Hematopoietic multipotent progenitor cell treated with erythropoietin and hydrocortisone succinate and interleukin-3 and kit ligand, for 8 days (in vitro differentiated cells): ENCODE measurements at regions not wholly inside any gene's neighbourhood (a gene's known extent, or its start where the extent isn't known, plus 50 kb on each side); places are given as distances from the start of the nearest gene placed in this dataset.
"Not testable (repeated sequence)": the region's sequence is repeated elsewhere in the genome, so short reads cannot be mapped to it uniquely, and the experiment has no call there.

Experiments
- DNase-seq: peaks from one replicate; pipeline ENCODE4 v3.0.0-alpha.2; 2015

- DNase-seq = no peak
Measured at GRCh38 chr2:109669731-109670130, 55.6 kb downstream of the SOWAHC start.

GRCh38 chr2:109670556-109671411 lies 56.6 kb downstream of the SOWAHC start:
- no peak for DNase-seq

GRCh38 chr2:109674894-109675534 lies 60.9 kb downstream of the SOWAHC start:
- no peak for DNase-seq

GRCh38 chr2:109675666-109676345 lies 61.6 kb downstream of the SOWAHC start:
- no peak for DNase-seq

- no peak for DNase-seq
Measured at GRCh38 chr2:109676346-109676902, 62.3 kb downstream of the SOWAHC start.

GRCh38 chr2:109677121-109677731 lies 63.1 kb downstream of the SOWAHC start:
- DNase-seq = not testable (repeated sequence)

GRCh38 chr2:109677835-109678580 lies 63.8 kb downstream of the SOWAHC start:
- no peak for DNase-seq

GRCh38 chr2:109678724-109679201 lies 64.6 kb downstream of the SOWAHC start:
- not testable (repeated sequence) for DNase-seq

- no peak for DNase-seq
Measured at GRCh38 chr2:109679225-109679624, 65.1 kb downstream of the SOWAHC start.

- no peak for DNase-seq
Measured at GRCh38 chr2:109679626-109680025, 65.5 kb downstream of the SOWAHC start.

GRCh38 chr2:109680523-109681297 lies 66.5 kb downstream of the SOWAHC start:
- no peak for DNase-seq

- DNase-seq = no peak
Measured at GRCh38 chr2:109681633-109682380, 67.6 kb downstream of the SOWAHC start.

GRCh38 chr2:109683452-109683851 lies 69.3 kb downstream of the SOWAHC start:
- no peak for DNase-seq

- DNase-seq = no peak
Measured at GRCh38 chr2:109685453-109685852, 71.3 kb downstream of the SOWAHC start.

- no peak for DNase-seq
Measured at GRCh38 chr2:109686921-109687320, 72.8 kb downstream of the SOWAHC start.

- DNase-seq = no peak
Measured at GRCh38 chr2:109689182-109689930, 75.2 kb downstream of the SOWAHC start.

- no peak for DNase-seq
Measured at GRCh38 chr2:109689973-109690372, 75.8 kb downstream of the SOWAHC start.

- DNase-seq = no peak
Measured at GRCh38 chr2:109690457-109690821, 76.3 kb downstream of the SOWAHC start.

- DNase-seq = no peak
Measured at GRCh38 chr2:109690822-109691541, 76.8 kb downstream of the SOWAHC start.
